Gastrocnemius medialis (tissue), 4 donors: ENCODE measurements at regions not wholly inside any gene's neighbourhood (a gene's known extent, or its start where the extent isn't known, plus 50 kb on each side); places are given as distances from the start of the nearest gene placed in this dataset.

ENCODE experiments used
- ATAC-seq, 2 donors: fragments of 150-250 bp; one replicate each; pipeline ENCODE4 v1.9.1; 2016
- DNase-seq, 2 donors: peaks; one replicate each; pipeline ENCODE4 v3.0.0-alpha.2; 2019
- H3K27ac ChIP-seq, 4 donors: fragments of 200-600 bp; sonication (generic); 1 replicate in 1 of 4; 2 replicates in 3 of 4; pipeline ENCODE4 v1.5.1; 2016 to 2018; ENCODE audit warnings: mild to moderate bottlenecking in 2 of 4, moderate library complexity in 1 of 4
- H3K27me3 ChIP-seq, 3 donors: fragments of 200-600 bp; sonication (generic) in 2 of 3; 1 replicate in 1 of 3; 2 replicates in 2 of 3; pipeline versions ENCODE4 v1.5.1 to v1.6.0; 2016 to 2019; ENCODE audit warnings: mild to moderate bottlenecking in 1 of 3, moderate library complexity in 1 of 3
- H3K36me3 ChIP-seq, 2 donors: fragments of 200-600 bp; sonication (generic) in 1 of 2; one replicate each; pipeline ENCODE4 v1.5.1; 2017 to 2018
- H3K4me1 ChIP-seq, 2 donors: fragments of 200-600 bp; sonication (generic) in 1 of 2; one replicate each; pipeline ENCODE4 v1.5.1; 2016 to 2017; ENCODE audit warnings: mild to moderate bottlenecking in 2 of 2
- H3K4me3 ChIP-seq, 4 donors: fragments of 200-600 bp; sonication (generic) in 3 of 4; 1 replicate in 1 of 4; 2 replicates in 3 of 4; pipeline ENCODE4 v1.5.1; 2016 to 2019; ENCODE audit warnings: mild to moderate bottlenecking in 2 of 4
- H3K9me3 ChIP-seq, 3 donors: fragments of 200-600 bp; sonication (generic) in 2 of 3; 1 replicate in 1 of 3; 2 replicates in 2 of 3; pipeline ENCODE4 v1.5.1; 2016 to 2019
- POLR2A ChIP-seq, 2 donors: fragments of 450-650 bp; IDR thresholded peaks; one replicate each; pipeline ENCODE4 v1.6.1; 2017; ENCODE audit warnings: antibody characterized with exemption in 2 of 2, mild to moderate bottlenecking in 2 of 2, moderate library complexity in 2 of 2
- in situ Hi-C, 4 donors: fragments of 200-750 bp; cut with MboI; loops; one replicate each; pipeline versions ENCODE4 v1.15.0 to v1.8.0; 2017; ENCODE audit warnings: low sequenced_read_pairs in 4 of 4
- intact Hi-C: fragments of 100-400 bp; cut with DNase I; formaldehyde crosslinking; loops from one replicate; pipeline ENCODE4 v1.15.1; 2023; ENCODE audit warnings: low total_unique reads
- TF ChIP-seq, protein P1 (sequence below), 5 experiments: fragments of 450-650 bp in 3 of 5; fragments of 200-600 bp in 2 of 5; sonication (generic) in 2 of 5; IDR thresholded peaks in 4 of 5; conservative IDR thresholded peaks in 1 of 5; 1 replicate in 4 of 5; 2 replicates in 1 of 5; pipeline ENCODE4 v1.5.1; 2016 to 2019; ENCODE audit warnings: antibody characterized with exemption in 5 of 5, mild to moderate bottlenecking in 3 of 5, moderate library complexity in 3 of 5

DNA sequence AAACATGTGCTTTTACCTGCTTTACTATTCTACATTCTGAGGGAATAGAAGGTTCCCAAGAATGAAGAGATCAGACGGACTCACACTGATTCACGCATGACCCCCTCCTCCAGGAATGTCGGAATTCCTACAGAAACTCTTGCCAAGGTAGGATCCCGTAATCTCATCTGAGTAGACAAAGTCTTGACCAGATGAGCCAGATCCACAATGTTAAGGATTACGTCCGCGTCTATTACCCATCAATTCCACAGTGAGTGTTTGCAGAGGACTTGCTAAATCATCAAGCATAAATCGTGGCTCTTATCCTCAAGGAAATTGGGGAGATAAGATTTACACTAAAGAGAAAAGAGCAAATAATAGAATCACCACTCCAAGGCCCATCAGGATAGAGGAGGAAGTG lies 245.9 kb upstream of the FOXQ1 start:
- DNase-seq, result no peak
- TF ChIP-seq, protein P1, sequence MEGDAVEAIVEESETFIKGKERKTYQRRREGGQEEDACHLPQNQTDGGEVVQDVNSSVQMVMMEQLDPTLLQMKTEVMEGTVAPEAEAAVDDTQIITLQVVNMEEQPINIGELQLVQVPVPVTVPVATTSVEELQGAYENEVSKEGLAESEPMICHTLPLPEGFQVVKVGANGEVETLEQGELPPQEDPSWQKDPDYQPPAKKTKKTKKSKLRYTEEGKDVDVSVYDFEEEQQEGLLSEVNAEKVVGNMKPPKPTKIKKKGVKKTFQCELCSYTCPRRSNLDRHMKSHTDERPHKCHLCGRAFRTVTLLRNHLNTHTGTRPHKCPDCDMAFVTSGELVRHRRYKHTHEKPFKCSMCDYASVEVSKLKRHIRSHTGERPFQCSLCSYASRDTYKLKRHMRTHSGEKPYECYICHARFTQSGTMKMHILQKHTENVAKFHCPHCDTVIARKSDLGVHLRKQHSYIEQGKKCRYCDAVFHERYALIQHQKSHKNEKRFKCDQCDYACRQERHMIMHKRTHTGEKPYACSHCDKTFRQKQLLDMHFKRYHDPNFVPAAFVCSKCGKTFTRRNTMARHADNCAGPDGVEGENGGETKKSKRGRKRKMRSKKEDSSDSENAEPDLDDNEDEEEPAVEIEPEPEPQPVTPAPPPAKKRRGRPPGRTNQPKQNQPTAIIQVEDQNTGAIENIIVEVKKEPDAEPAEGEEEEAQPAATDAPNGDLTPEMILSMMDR (IDR thresholded peaks at IDR 0.05 in 4 of 5, conservative IDR thresholded peaks at IDR 0.05 in 1 of 5), result no peak
- no peak for TF ChIP-seq POLR2A (IDR thresholded peaks at IDR 0.05)
- Histone ChIP-seq H3K4me3 (no peak overlapping the region), H3K36me3 (no peaks in the 10 kb centered on the region), H3K27me3 (no peaks in the 10 kb centered on the region), H3K4me1 (no peaks in the 10 kb centered on the region), H3K9me3 (no peaks in the 10 kb centered on the region), H3K27ac (no peak overlapping the region)
- in situ Hi-C loops (no loop called here), intact Hi-C loops (no loop called here)
- no peak for ATAC-seq

DNA sequence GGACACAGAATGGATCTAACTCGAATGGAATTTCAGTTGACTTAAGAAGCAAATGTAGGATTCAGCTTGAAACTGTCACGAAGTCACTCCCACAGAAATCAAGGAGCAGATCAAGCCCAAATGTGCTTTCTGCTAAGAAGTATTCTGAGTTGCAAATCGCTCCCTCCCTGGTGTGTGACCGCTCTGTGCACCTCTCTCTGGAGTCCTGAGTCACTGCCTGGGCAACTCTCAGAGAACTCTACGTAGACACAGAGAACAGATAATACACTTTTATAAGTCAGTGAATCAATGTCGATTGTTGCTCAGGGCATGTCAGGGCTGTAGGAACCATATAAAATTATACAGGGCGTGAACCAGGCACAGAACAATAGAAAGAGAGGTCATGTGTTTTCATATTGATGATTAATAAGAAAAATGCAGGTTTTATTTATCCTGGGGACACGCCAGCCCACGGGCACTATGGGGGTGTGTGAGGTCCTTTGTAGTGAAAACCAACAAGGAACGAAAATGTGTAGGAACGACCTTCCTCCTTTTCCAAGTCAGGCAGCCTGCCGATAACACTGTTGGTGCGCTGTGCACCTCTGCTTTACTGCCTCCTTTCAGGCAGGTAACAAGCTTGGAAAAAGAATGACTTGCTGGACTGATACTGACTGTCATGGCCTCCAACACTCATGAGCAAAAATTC lies 248.1 kb upstream of the FOXQ1 start:
- no peaks in the 10 kb centered on the region for H3K9me3 ChIP-seq
- ATAC-seq, result no peak
- in situ Hi-C loops, result no loop called here
- no peak for DNase-seq
- no peak overlapping the region for H3K4me3 ChIP-seq
- intact Hi-C loops, result no loop called here
- H3K27me3 ChIP-seq, result no peaks in the 10 kb centered on the region
- H3K27ac ChIP-seq, result no peak overlapping the region
- no peaks in the 10 kb centered on the region for H3K36me3 ChIP-seq
- TF ChIP-seq, protein P1 (IDR thresholded peaks at IDR 0.05 in 4 of 5, conservative IDR thresholded peaks at IDR 0.05 in 1 of 5), result no peak
- TF ChIP-seq POLR2A (IDR thresholded peaks at IDR 0.05), result no peak
- no peaks in the 10 kb centered on the region for H3K4me1 ChIP-seq

DNA sequence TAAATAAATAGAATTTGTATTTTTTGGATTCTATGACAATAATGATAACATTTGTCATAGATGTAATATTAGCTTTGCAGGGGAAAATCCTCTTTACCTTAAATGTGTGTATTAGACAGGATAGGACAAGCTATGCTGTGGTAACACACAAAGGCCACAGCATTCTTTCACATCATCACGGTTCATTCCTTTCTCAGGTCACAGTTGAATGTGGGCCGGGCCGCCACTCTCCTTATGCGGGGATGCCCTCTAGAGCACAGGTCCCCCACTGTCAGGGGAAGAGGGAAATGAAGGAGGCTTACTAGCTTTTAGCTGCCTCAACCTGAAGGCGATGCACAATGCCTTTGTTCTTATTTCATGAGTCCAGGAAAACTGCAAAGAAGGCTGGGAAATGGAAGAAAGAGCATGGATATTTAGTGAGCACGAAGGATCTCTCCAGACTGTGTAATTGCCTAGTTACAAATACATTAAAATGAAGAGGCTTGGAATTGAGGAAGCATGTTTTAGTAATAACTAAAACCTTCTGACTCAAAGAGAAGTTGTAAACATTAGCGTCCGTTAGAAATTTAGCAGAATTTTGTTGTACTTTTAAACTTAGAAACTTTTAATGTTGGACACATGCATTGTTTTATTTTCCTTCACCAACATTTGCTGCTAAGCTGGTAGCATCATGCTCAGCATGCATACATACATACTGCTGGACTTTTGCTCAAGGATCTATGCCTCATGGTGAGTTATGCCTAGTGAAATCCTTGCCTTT lies 248.9 kb upstream of the FOXQ1 start:
- no peak for ATAC-seq
- intact Hi-C loops, result no loop called here

DNA sequence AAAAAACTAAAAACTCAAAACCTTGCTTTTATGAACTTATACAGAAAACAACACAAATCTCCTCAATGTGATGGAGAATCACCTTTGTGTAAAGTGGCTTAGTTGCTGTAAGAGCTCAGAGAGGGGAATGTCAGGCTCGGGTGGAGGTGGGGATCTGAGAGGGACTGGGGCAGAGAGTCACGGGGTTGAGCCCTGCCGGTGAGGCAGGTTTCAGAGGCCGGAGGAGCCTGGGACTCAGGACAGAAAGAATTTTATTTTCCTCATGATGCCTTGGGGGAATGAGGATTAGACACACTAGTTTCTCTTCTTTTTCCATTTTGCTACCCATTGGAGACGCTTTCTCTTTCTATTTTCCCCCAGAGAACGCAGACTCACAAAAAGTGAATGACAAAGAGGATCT lies 252.3 kb upstream of the FOXQ1 start:
- Histone ChIP-seq H3K4me3 (no peak overlapping the region), H3K4me1 (no peaks in the 10 kb centered on the region), H3K9me3 (no peaks in the 10 kb centered on the region), H3K36me3 (no peaks in the 10 kb centered on the region), H3K27me3 (no peaks in the 10 kb centered on the region), H3K27ac (no peak overlapping the region)
- no peak for TF ChIP-seq POLR2A (IDR thresholded peaks at IDR 0.05)
- TF ChIP-seq, protein P1 (IDR thresholded peaks at IDR 0.05 in 4 of 5, conservative IDR thresholded peaks at IDR 0.05 in 1 of 5), result no peak
- ATAC-seq (no peak), DNase-seq (no peak)
- in situ Hi-C loops (no loop called here), intact Hi-C loops (no loop called here)

More for the DNA sequence above, 248.9 kb upstream of the FOXQ1 start:
- Histone ChIP-seq H3K27me3 (no peaks in the 10 kb centered on the region), H3K36me3 (no peaks in the 10 kb centered on the region), H3K27ac (no peak overlapping the region), H3K9me3 (no peaks in the 10 kb centered on the region), H3K4me1 (no peaks in the 10 kb centered on the region), H3K4me3 (no peak overlapping the region)
- TF ChIP-seq, protein P1 (IDR thresholded peaks at IDR 0.05 in 4 of 5, conservative IDR thresholded peaks at IDR 0.05 in 1 of 5), result no peak
- no peak for TF ChIP-seq POLR2A (IDR thresholded peaks at IDR 0.05)
- DNase-seq, result no peak
- in situ Hi-C loops, result no loop called here
